Activated T-cell treated with anti-CD3 and anti-CD28 coated beads for 4 hours (primary cell): ENCODE measurements at regions not wholly inside any gene's neighbourhood (a gene's known extent, or its start where the extent isn't known, plus 50 kb on each side); places are given as distances from the start of the nearest gene placed in this dataset.

Source experiments
- DNase-seq: peaks from one replicate; pipeline ENCODE4 v3.0.0-alpha.2; 2020

- DNase-seq = no peak
These were observed 441.0 kb downstream of the KLF12 start for GRCh38 chr13:73693215-73693614.

DNA sequence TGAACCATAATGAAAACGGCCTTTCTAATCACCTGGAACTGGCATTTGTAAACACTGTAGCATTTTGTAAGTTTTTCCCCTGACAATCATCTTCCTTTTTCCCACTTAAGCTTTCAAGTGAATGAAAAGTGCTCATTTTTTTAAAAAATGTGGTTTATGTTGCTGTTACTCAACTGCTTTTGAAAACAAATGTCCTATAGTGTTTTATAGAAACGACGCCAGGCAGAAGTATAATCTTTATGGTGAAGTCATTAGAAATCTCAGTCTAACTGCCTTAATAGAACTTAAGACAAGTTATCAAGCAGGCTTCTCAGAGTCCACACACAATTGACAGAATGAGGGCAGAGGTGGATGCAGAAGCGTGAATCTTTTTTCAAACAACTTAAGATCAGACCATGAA is 442.3 kb downstream of the KLF12 start:
- DNase-seq = no peak

DNA sequence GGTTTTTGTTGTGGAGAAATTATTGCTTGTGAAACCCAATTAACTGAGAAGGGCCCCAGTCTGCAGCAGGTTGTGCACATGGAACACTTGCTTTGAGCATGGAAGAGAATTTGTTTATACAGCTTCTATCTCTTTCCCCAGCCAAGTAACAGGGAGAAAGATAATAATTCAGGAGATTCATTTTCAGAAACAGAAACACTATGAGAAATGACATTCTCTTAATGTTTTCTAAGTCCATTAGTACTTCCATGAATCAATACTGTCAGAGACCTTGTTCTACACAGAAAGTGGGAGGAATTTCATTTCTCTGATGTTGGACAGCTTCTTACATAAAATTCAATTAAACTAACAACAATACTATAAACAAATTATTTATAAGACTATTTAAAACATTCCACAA is 446.3 kb downstream of the KLF12 start:
- no peak for DNase-seq

DNA sequence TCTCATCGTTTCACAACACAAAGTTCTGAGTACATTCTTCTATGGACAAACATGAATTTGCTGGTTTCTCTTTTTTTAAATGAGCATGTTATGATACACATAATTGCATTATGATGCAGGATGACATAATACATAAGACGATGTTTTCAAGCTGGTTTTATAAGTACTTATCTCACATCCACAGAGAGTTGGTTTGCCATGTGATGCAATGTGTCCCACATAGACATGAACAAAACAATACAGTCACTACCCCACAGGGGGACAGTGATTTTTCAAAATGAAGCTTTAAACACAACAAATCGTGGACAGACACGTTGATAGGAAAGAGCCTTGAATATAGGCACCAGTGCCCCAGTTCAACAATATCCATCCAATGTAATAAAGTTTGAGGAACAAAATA is 447.1 kb downstream of the KLF12 start:
- DNase-seq = no peak

DNA sequence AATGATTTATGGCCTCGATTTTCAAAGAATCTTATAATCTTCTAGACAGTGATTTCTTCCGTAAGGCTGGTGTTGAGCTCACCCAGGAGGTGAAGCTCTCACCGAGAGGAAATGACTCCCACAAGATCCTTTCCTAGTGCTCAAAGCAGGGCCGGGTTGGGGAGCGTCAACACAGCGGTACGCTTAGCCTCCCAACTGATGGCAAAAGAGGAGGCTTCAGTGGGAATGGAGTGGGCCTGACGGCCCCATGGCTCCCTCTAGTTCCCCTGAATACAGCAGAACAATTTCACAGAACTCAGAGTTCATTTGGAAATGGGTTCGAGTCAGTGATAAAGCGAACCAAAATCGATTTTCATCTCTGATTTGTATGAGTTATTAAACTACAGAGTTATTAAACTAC is 449.5 kb downstream of the KLF12 start:
- DNase-seq = no peak

DNA sequence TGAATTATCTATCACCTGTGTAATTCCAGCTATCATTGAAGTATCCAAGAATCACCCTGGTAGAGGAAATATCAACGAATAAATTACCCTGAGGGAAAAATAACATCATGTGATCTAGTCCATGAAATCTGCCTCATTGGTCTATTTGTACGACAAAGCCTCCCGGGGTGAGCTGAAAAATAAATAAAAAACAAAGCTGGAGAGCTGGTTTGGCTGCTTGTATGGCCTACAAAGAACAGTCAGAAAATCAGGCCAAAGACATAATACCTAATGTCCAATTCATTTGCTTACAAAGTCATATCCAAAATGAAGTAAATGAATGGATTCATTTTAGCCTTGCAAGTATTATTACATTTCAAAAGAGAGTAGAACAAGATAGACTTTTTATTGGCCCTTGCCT is 449.9 kb downstream of the KLF12 start:
- no peak for DNase-seq

DNA sequence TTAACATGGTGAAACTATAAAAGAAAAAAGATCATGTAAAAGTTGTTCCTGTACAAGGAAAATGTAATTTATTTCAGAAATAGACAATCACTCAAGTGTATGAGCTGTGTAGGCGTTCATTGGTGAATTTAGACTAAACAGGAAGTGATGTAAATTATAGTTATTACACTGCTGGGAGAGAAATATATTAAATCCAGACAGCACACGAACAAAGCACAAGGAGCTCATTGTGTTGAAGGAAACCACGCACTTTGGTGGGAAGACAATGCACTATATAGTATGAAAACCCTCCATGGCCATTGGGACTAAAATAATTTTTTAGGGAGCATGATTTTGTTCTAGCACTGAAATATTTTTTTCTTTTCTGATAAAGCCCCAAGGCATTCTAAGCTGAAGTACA is 450.5 kb downstream of the KLF12 start:
- no peak for DNase-seq

DNA sequence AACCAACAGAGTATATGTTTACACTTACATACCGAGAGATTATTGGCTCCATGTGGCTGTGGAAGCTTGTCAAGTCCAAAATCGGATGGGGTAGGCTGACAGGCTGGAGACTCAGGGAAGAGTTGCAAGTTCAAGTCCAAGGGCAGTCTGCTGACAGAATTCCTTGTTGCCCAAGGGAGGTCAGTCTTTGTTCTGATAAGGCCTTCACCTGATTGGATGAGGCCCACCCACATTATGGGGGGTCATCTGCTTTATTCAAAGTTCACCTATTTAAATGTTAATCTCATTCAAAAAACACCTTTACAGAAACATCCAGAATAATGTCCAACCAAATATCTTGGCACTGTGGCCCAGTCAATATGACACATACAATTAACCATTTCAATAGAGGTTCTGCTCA is 452.4 kb downstream of the KLF12 start:
- DNase-seq = no peak

- DNase-seq = no peak
These were observed 453.2 kb downstream of the KLF12 start for GRCh38 chr13:73681015-73681414.

- DNase-seq = no peak
These were observed 457.1 kb downstream of the KLF12 start for GRCh38 chr13:73677048-73677601.

- DNase-seq = no peak
These were observed 457.6 kb downstream of the KLF12 start for GRCh38 chr13:73676550-73677047.

- DNase-seq = no peak
These were observed 458.4 kb downstream of the KLF12 start for GRCh38 chr13:73675821-73676220.

DNA sequence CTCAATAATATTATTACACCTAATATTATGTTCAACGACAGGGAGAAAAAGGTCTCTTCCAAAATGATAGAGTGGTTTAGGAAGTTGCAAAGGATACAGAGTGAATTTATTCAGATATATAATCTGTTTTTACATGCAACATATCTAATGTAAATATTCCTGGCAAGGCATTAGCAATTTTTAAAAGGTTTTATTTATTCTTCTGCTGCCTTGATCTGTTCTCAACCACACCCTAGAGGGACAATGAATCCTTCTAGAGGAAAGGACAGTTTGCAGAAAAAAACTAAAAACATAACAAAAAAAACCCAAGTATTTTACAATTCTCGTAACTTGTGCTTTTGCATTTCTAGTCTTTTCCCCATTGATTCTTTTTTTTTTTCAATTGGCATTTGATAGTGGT is 459.6 kb downstream of the KLF12 start:
- no peak for DNase-seq

- no peak for DNase-seq
These were observed 460.3 kb downstream of the KLF12 start for GRCh38 chr13:73673931-73674330.

DNA sequence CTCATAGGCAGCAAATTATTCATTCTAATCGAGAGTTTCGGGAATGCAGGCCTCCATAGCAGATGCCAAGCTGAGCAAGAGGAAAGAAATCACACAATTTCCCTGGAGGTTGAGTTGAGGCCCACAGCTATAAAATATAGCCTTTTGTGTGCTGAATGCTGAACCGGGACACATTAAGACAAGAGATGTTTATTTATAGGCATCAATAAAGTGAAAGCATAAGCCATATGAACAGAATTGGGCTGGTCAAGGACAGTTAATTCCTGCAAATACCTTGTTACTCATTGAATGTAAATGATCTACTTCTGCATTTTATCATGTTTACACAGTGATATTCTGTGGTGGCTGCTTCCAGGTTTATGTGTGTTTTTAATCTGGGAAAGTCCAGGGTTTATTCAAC is 461.7 kb downstream of the KLF12 start:
- DNase-seq = no peak

- no peak for DNase-seq
These were observed 462.5 kb downstream of the KLF12 start for GRCh38 chr13:73671732-73672131.

DNA sequence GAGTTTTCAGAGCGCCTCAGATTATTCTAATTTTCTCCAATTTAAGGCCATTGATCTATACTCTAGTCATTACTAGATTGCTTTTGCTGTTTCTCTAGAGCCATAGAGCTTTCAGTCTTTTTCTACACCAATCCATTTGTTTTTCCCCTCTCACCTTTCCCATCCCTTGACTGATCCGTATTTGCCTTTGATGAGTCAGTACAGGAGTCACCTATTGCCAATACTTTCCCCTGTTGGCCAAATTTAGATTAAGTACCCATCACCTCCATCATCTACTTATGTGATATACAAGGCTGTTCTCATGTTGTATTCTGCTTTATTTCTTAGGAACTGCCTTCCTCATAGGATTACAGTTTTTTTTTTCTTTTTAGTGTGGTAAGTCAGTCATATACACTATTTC is 463.2 kb downstream of the KLF12 start:
- DNase-seq = no peak

GRCh38 chr13:73667756-73668155 is 466.4 kb downstream of the KLF12 start:
- DNase-seq = no peak

- DNase-seq = no peak
These were observed 468.9 kb downstream of the KLF12 start for GRCh38 chr13:73665261-73665660.

GRCh38 chr13:73664851-73665250 is 469.4 kb downstream of the KLF12 start:
- DNase-seq = no peak

DNA sequence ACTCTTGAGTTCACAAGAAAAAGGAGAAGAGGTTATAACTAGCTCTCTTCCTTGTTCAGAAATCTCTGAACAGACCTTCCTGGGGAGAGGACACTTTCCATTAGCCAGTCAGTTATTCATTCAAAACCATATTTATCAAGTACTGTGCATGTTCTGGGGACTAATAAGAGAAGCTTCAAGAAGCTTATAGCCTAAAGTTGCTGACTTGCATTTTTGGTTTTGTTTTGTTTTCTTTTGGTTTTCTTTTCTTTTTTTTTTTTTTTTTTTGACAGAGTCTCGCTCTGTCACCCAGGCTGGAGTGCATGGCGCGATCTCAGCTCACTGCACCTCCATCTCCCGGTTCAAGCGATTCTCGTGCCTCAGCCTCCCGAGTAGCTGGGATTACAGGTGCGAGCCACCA is 471.4 kb downstream of the KLF12 start:
- DNase-seq = no peak

DNA sequence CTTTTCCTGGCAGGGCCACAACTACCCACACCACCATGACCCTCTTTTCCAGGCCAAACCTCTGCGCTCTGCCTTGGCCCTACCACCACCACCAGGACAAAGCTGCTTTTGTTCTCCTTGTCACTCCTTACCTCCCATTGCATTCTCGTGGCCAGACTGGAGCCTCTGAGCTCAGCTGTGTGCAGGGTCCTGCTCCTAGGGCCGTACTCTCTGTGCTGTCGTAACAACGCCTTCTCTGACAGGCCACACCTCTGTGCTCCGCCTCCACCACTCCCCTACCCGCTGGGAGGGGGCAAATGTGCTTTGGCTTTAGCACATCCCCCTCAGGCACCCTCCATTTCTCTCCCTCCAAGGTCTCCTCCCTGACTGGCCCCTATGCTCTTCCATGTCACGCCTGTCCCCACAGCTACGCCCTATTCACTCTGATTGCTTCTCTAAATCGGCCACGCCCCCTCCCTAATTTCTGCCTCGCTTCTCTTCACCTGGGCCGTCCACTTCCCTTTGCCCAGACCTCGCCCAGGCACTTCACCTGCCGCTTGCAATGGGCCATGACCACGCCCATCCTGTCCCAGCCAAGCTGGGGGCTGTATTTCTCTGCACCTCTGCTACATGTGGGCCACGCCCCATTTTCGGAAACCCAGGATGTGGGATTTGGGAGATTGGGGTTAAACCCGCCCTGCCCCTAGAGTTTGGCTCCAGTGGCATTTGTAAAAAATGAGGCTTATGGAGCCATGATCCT is 472.3 kb downstream of the KLF12 start:
- no peak for DNase-seq

GRCh38 chr13:73661066-73661465 is 473.1 kb downstream of the KLF12 start:
- DNase-seq = no peak

DNA sequence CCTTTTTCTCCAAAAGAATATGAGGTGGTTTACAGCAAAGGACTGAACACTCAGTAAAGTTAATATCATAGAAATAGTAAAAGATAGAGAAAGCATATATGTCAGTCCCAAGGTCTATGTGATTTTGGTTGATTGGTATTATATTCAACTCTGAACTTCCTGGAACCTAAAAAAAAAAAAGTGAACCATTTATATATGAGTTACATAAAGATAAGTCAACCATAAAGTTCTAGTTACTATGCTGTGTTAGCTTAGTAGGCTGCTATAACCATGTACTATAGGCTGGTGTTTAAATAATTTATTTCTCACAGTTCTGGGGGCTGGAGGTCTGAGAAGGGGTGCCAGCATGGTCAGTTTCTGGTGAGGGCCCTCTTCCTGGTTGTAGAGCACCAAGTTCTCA is 475.6 kb downstream of the KLF12 start:
- DNase-seq = no peak
